RCC 7860 (cell line): ENCODE measurements at regions not wholly inside any gene's neighbourhood (a gene's known extent, or its start where the extent isn't known, plus 50 kb on each side); places are given as distances from the start of the nearest gene placed in this dataset.
A peak's percentile ranks its signal among the peaks of the same experiment; 100 is the strongest.
"Not testable (repeated sequence)": the region's sequence is repeated elsewhere in the genome, so short reads cannot be mapped to it uniquely, and the experiment has no call there.

Experiments used
- DNase-seq: peaks from one replicate; pipeline ENCODE4 v3.0.0-alpha.2; 2015; ENCODE audit warnings: low spot score
- FAIRE-seq: peaks from 2 replicates; lab custom pipeline; 2012; peaks lifted over from hg19 to GRCh38; lab: Jason Lieb, UNC

DNA sequence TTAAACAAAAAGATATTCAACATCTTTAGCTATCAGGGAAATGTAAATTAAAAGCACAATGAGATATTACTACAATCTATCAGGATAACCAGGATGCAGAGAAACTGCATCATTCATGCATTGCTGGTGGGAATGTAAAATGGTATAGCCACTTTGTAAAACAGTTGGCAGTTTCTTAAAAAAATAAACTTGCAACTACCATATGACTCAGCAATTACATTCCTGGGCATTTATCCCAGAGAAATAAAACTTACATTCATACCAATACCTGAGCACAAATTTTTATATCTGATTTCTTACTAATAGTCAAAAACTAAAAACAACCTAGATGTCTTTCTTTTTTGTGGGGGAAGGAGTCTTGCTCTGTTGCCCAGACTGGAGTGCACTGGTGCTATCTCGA is 190.3 kb upstream of the TAB2 start:
- FAIRE-seq (no peak), DNase-seq (no peak)

DNA sequence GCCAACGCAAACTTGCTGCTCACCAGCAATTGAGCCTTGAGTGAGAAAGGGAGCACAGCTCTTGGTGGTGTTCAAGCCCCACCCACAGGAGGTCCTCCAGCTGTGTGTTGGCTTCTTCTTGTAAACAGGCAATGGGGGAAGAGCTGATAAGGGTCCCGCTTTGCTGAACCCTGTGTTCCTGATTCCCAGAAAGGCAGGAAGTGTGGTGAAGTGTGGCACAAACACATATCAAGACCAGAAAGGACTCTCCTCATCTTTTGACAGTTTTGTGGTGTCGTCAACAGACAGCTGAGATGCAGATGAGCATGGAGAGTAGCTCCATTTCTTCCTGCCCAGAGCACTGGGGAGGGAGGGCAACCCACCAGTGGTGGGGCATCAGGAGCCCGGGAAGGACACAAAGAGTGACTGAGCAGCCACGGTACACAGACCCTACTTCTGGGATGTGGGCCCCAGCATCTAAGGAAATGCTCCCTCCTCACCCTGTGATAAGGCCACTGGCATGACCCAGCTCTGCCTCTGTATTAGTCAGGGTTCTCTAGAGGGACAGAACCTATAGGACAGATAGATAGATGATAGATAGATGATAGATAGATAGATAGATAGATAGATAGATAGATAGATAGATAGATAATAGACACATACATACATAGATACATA is 188.9 kb upstream of the TAB2 start:
- FAIRE-seq (no peak), DNase-seq (no peak)

DNA sequence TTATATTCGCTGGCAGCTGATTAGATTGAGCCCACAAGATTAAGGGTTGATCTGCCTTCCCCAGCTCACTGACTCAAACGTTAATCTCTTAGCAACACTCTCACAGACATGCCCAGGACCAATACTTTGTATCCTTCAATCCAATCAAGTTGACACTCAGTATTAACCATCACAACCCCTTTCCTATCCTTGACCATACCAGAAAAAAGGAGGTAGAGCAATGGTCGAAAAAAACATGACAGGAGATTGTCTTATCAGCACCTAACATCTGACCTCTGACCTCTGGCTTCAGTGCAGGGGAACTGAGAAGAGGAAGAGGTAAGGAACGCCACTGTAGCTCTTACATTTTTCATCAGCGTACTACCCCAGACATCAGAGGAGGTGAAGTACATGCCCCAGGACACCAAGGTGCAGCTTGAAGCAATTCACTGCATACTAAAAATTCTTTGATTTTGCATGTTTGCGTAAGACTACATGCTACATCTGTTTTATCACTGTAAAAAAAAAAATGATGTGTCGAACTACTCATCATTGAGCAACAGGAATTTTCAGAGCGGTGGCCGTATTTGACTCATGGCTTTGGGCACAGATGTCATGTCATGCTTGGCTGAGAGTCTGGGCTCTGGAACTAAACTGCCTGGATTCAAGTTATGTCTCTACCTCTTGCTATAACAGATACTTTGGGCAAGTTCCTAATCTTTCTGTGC is 188.0 kb upstream of the TAB2 start:
- FAIRE-seq (peak; percentile 91), DNase-seq (peak; percentile 88)

DNA sequence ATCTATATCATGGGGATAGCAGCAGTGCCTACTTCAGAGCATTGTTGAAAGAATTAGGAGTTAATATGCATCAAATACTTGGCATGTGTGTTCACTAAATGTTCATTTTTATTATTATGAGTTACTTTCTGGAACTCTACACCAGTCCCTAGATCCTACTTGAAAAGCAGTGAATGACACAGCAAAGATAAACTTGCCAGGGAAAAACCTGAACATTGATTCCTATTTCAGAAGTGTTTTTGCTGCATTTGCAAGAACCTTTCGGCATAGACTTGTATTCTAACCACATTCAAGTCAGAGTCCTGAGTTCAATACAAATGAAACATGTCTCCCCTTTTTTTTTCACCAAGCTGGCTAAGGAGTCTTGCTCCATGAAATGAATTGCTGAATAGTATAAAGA is 187.4 kb upstream of the TAB2 start:
- FAIRE-seq: no peak
- peak; percentile 5 for DNase-seq

DNA sequence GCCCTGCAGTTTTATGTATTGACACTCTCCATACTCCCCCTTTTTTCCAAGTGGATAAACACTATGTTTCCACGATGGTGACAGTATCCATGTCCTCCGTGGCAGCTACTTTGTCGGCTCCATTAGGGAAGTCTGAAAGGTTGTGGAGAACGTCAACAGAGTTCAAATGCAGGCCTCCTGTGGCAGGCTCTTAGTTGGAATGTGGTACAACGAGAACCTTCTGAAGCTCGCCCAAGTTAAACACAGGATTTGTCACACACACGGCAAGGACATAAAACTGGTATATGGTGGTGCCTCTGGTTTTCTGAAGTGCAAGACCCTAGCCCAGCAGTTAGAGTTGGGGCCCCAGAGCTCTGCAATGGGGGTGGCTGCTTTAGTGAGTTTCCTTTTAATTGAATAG is 187.0 kb upstream of the TAB2 start:
- FAIRE-seq: no peak
- no peak for DNase-seq

DNA sequence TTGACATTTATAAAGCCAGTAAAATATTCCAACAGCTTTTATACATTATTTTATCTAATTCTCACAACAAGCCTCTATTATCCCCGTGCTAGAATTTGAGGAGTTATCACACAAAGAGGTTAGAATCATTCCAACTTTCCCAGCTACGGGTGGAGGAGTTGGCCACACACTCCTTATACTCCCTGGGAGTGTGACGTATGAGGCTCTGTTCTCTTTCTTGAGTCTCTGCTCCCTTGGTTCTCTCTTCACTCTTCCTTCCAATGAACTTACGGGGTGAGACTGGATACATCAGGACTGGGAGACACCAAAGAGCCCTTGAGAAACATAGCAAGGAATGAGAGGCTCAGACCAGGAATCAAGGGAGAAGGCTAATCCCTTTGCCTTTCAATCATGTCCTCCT is 185.6 kb upstream of the TAB2 start:
- DNase-seq: no peak
- no peak for FAIRE-seq

DNA sequence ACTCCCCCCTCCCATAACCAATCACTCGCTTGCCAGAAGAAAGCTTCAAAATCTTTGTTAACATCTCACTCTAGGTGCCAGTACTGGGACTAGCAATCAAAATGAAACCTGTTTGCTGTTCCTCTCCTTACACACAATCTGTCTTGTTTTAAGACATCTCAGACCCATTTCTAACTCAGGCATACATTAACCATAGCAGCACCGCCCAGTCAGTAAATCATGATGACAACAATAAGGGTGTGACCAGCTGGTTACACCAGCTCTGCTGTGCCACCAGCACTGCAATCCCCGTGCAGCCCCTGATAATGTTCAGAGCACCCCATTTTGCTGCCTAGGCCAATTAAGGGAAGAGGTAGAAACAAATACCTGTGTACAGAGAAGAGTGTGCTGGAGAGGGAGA is 185.2 kb upstream of the TAB2 start:
- FAIRE-seq: no peak
- no peak for DNase-seq

DNA sequence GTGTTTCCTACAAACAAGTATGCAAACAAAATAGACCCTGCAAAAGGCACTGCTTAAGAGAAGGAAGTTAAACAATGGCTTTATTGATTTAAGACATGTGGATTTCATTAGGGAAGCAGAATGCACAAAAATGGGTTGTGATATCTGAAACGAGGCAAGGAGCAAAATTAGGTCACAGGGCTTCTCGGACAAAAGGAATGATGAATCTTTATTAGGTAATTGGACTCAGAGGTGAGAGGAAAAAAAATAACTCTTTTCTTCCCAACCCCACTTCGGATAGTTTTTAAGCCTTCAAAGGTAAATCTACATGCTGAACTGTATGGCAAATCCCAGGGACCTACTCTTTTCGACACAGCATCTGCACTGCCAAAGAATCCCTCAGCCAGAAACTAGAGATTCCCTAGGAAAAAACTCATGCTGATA is 183.0 kb upstream of the TAB2 start:
- DNase-seq (no peak), FAIRE-seq (no peak)

DNA sequence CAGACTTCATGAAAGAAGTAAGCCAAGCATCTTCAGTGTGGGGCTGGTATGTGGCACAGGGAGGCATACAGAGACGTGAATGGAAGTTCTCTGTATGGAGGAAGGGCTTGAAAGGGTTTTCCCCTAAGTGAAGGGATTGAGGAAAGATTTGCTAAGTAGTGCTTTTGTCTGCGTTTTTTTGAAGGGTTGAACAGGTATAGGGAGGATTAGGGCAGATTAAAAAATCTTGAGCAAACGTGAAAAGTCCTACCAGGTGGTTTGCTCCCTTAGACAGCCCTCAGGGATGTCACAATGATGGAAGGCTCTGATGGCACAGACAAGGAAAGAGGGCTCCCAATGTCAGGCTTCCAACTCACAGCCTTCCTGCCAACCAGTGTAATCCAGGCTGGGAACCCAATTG is 181.7 kb upstream of the TAB2 start:
- FAIRE-seq (no peak), DNase-seq (no peak)

DNA sequence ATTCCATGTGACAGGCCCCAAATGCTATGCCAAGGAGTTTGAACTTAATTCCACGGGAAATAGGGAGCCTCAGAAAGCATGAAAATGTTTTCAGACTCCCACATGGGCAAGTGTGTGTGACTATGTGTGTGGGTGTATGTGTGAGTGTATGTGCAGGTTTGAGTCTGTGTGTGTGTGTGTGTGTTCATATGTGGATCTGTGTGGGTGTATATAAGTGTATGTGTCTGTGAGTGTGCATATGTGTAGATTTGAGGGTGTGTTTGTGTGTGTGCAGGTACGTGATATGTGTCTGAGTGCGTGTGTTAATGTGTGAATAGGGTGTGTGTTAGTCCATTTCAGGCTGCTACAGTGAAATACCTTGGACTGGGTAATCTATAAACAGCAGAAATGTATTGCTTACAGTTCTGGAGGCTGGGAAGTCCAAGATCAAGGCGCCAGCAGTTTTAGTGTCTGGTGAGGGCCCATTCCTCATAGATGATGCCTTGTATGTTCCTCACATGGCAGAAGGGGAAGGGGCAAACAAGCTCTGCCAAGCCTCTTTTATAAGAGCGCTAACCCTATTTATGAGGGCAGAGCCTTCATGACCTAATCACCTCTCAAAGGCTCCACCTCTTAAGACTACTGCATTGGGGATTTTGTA is 181.1 kb upstream of the TAB2 start:
- DNase-seq (no peak), FAIRE-seq (no peak)

DNA sequence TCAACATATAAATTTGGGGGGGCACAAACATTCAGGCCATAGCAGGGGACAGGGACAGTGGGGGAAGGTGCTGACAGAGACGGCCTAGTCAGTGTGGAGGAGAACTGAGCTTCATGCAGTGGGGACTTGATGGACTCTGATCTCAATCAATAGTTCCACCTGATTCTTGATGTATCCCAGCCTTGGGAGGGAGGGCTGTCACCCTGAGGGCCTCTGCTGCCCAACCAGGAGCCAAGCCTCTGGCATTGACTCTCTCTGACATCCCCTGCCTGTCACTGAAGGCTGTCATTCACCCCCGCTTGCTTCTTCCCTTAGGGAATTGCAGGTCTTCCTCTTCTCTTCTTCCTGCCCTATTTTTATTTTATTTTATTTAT is 180.6 kb upstream of the TAB2 start:
- FAIRE-seq (no peak), DNase-seq (no peak)

DNA sequence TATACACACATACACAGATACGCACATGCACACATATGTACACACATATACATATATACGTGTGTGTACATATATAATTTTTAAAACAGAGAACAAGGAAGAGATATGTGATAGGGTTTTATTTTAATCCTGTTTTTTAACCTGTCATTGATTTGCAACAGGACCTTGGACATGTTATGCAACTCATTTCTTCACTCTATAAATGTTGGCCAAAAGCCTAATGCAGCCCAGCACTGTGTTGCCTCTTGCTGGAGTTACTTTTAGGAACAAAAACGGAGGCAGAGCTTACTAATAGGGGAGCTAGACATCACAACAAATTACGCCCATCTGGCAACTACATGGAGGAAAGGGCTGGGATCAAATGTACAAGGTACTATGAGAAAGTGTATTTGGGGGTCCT is 179.9 kb upstream of the TAB2 start:
- FAIRE-seq: no peak
- no peak for DNase-seq

DNA sequence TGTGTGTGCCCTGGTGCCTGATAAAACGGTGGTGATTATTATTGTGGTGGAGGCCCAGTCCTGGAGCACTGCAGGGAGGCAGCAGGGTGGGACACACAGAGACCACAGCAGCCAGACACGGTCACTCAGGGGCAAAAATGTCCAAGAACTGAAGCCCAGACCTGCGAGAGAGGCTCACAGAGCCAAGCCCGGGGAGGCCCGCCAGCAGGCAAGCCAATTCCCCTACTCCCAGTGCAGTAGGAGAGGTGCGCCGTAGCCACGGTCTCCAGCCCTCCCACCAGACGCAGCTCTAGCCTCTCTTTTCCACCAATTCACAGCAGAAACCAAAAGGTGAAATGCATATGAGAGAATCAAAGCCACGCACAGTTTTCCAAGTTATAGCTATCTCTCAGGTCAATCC is 179.4 kb upstream of the TAB2 start:
- DNase-seq (no peak), FAIRE-seq (no peak)

DNA sequence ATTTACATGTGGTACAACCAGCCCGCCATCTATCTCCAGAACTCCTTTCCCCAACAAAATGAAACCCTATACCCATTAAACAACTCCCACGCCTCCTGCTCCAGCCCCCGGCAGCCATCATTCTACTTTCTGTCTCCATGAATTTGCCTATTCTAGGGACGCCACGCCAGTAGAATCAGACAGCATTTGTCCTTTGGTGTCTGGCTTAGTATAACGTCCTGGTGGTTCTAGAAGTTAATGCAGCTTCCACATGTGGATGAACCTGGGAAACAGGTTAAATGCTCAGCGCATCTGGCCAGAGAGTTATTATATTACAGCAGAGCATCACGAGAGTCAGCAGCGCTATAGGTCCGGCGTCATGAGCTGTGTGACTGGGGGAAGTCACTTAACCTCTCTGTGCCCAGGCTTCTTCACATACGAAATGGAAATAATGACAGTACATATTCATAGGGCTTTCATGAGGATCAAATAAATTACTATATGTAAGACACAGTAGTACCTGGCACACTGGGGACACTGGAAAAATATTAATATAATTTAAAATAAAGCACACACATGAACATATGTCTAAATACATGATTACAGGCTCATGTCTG is 178.7 kb upstream of the TAB2 start:
- DNase-seq (no peak), FAIRE-seq (no peak)

DNA sequence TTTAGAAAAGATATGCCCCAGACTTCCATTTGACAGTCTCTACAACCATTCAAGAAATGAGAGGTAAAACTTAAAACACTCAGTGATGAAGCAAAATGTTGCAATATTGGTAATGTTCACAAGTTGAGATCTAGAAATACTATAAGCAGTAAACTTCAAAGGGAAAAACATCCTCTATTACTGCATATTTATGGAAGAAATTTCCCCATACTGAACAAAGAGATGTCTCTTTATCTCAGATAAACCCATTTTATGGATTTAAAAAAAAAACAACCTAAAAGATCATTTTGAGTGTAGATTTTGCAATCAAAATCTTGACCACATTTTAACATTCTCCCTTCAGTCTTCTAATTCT is 177.8 kb upstream of the TAB2 start:
- DNase-seq (no peak), FAIRE-seq (no peak)

DNA sequence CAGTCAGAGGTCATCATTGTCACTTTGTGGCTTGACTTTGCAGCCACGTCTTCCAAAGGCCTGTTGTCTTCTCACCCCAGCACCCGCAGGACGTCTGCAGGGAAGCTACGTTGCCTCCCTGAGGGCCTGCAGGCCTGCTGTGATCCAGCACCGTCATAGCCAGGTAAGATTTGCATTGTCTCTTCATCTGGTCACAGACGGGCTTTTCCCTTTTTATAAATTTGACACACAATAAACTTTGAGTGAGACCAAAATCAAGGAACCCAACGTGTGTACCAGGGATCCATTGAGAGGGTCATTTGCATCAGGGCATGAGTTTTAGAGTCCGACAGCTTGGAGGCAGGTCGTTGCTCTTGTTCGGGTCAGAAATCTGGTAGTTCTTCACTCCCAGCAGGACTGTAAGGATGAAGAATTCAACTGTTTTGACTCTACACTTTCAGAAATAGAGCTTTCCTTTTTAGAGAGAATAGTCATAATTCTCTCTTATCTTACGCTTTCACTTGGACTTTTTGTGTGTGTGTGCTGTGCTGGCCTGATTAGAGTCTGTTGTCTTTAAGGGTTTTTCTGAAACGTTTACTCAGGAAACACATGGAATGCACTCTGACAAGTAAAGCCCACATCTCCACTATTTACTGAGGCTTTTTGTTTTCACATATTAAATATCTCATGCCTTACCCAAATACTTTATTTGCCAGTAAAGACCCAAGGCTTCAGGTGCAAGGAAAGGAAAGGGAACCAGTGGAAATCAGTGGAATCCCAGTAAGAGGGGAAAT is 177.2 kb upstream of the TAB2 start:
- FAIRE-seq (no peak), DNase-seq (no peak)

DNA sequence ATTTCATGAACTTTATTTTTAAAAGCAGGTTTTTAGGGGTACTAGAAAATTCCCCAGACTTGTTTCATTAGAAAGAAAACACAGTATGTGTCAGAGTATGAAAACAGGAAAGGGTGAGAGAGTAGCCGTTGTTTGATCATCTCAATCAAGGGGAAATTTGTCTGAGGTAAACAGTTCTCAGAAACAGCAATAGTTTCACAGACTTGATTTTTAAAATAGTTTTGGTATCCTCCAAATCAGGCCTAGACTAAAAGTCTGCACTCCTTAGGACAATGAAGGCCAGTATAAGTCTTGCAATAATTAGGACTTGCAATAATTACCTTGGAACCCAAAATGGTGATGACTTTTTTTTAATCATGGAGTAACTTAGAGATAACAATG is 176.6 kb upstream of the TAB2 start:
- DNase-seq (no peak), FAIRE-seq (no peak)

DNA sequence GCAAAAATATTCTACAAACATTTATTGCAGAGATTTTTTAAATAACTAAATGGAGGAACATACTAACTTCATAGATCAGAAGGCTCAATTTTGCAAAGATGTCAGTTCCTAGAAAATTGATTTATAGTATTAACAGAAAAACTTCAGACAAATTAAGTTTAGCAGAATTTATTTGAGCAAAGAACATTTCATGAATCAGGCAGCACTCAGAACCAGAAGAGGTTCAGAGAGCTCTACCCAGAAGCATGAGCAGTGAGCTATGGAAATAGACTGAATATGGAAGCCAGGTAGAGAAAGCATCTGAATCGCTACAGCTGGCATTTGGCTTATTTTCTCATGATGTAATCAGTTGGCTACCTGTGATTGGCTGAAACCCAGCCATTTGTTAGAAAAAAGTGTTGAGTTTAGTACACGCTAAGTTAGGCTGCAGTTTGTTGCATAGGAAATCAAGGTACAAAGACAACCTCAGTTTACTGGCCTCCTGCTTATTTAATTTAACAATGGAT is 174.5 kb upstream of the TAB2 start:
- DNase-seq (no peak), FAIRE-seq (no peak)

DNA sequence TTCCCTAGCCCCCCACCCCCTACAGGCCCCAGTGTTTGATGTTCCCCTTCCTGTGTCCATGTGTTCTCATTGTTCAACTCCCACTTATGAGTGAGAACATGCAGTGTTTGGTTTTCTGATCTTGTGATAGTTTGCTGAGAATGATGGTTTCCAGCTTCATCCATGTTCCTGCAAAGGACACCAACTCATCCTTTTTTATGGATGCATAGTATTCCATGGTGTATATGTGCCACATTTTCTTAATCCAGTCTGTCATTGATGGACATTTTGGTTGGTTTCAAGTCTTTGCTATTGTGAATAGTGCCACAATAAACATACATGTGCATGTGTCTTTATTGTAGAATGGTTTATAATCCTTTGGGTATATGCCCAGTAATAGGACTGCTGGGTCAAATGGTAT is 171.7 kb upstream of the TAB2 start:
- not testable (repeated sequence) for DNase-seq, FAIRE-seq

DNA sequence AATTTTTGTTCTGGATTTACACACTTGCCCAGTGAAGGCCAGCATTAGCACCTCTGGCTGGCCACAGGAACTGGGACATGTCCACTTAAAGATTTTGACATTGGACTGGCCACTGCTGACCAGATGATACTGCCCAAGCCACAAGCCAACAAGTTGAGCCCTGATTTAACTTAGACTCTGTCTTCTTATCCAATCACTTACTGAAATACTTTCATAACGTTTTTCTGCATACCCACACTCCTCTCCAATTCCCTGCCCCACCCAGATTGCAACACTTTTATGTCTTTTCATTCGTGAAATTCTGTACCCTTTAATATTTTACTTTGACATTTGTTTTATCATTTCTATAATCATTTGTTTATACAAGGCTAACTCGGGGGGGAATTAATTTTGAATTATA is 170.3 kb upstream of the TAB2 start:
- FAIRE-seq (no peak), DNase-seq (no peak)
